Ovary (tissue), 7 donors: ENCODE measurements at regions not wholly inside any gene's neighbourhood (a gene's known extent, or its start where the extent isn't known, plus 50 kb on each side); places are given as distances from the start of the nearest gene placed in this dataset.

ENCODE experiments used
- DNase-seq, 5 donors: peaks; one replicate each; pipeline ENCODE4 v3.0.0-alpha.2; 2019 to 2020
- H3K27ac ChIP-seq, 2 donors: fragments of 200-600 bp; one replicate each; pipeline versions ENCODE4 v1.5.1 to v1.8.0; 2019 to 2022
- H3K27me3 ChIP-seq: fragments of 200-600 bp; one replicate; pipeline ENCODE4 v1.8.0; 2022
- H3K36me3 ChIP-seq: fragments of 200-600 bp; sonication (generic); one replicate; pipeline ENCODE4 v1.5.1; 2019
- H3K4me1 ChIP-seq: one replicate; pipeline ENCODE4 v1.8.1; 2013; ENCODE audit warnings: mild to moderate bottlenecking, moderate library complexity; ENCODE audit not compliant: insufficient read depth
- H3K4me3 ChIP-seq: fragments of 200-600 bp; sonication (generic); one replicate; pipeline ENCODE4 v1.5.1; 2017
- H3K9me3 ChIP-seq, 2 donors: fragments of 200-600 bp in 1 of 2; sonication (generic) in 1 of 2; one replicate each; pipeline versions ENCODE4 v1.5.1 to v1.8.1; 2013 to 2019; ENCODE audit warnings: mild to moderate bottlenecking in 1 of 2, moderate library complexity in 1 of 2
- EP300 ChIP-seq: sonication (generic); formaldehyde crosslinking; IDR thresholded peaks from one replicate; pipeline ENCODE4 v1.6.1; 2017; ENCODE audit warnings: antibody characterized with exemption
- POLR2A ChIP-seq: fragments of 450-650 bp; IDR thresholded peaks from one replicate; pipeline ENCODE4 v1.6.1; 2017; ENCODE audit warnings: antibody characterized with exemption, mild to moderate bottlenecking, moderate library complexity
- WGBS, 3 donors: extraction: QIAGEN DNeasy Blood & Tissue Kit in 1 of 3; methylation state at CpG; one replicate each; pipeline versions ENCODE4 v1.1.5 to v1.1.7; 2013 to 2017; 5-methylcytosine and 5-hydroxymethylcytosine counted together
- intact Hi-C, 4 donors: fragments of 100-400 bp; cut with DNase I; formaldehyde crosslinking; loops; one replicate each; pipeline versions ENCODE4 v1.11.0 to v1.15.1; 2022 to 2023
- TF ChIP-seq, protein P1 (sequence below), 3 donors: fragments of 450-650 bp in 2 of 3; fragments of 200-600 bp in 1 of 3; IDR thresholded peaks; one replicate each; pipeline versions ENCODE4 v1.5.1 to v1.8.0; 2016 to 2022; ENCODE audit warnings: antibody characterized with exemption in 3 of 3, mild to moderate bottlenecking in 1 of 3
- donor health status: DM: no; HTN: no; CAD: no; lungs with moderate emphysema.
- donor health status: DM: no; HTN: no; CAD: no.
- donor health status: Bipolar disorder and iron deficiency.
- donor health status: DM: no; HTN: no; CAD: no.
- donor health status: DM: yes; HTN: yes; CAD: no.

GRCh38 chr10:85508159-85508558 is 858.4 kb downstream of the GRID1 start:
- no peaks in the 10 kb centered on the region for H3K36me3 ChIP-seq
- H3K27me3 ChIP-seq = no peaks in the 10 kb centered on the region
- no peaks in the 10 kb centered on the region for H3K4me1 ChIP-seq
- H3K9me3 ChIP-seq = no peaks in the 10 kb centered on the region
- no peak overlapping the region for H3K4me3 ChIP-seq
- TF ChIP-seq POLR2A (no peak), EP300 (no peak)
- TF ChIP-seq, protein P1, sequence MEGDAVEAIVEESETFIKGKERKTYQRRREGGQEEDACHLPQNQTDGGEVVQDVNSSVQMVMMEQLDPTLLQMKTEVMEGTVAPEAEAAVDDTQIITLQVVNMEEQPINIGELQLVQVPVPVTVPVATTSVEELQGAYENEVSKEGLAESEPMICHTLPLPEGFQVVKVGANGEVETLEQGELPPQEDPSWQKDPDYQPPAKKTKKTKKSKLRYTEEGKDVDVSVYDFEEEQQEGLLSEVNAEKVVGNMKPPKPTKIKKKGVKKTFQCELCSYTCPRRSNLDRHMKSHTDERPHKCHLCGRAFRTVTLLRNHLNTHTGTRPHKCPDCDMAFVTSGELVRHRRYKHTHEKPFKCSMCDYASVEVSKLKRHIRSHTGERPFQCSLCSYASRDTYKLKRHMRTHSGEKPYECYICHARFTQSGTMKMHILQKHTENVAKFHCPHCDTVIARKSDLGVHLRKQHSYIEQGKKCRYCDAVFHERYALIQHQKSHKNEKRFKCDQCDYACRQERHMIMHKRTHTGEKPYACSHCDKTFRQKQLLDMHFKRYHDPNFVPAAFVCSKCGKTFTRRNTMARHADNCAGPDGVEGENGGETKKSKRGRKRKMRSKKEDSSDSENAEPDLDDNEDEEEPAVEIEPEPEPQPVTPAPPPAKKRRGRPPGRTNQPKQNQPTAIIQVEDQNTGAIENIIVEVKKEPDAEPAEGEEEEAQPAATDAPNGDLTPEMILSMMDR (IDR thresholded peaks at IDR 0.05) = no peak
- no peak for DNase-seq
- no peak overlapping the region for H3K27ac ChIP-seq
- WGBS, 3 donors = 57 to 73% (median 65%) methylated on average over 2 of the region's 2 CpGs
- intact Hi-C loops = no loop called here

DNA sequence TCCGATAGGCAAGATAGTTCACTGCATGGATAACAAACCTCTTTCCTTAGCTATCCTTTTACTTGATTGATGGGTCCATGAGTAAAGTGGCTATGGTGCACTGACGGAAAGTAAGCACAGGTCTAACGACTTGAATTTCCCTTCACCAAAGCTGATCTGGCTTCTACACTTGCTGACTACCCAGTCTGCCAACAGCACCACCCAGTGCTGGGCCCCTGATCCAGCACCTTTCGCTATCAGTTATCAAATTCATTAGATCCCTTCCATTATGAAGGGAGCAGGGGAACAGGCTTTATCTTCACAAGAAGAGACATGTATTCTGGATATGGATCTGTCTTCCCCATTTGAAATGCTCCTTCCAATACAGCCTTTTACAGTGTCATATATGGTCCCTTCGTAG is 855.9 kb downstream of the GRID1 start:
- intact Hi-C loops = no loop called here
- TF ChIP-seq, protein P1 (IDR thresholded peaks at IDR 0.05) = no peak
- TF ChIP-seq EP300 (no peak), POLR2A (no peak)
- no peak for DNase-seq
- Histone ChIP-seq H3K4me1 (no peaks in the 10 kb centered on the region), H3K4me3 (no peak overlapping the region), H3K27me3 (no peaks in the 10 kb centered on the region), H3K36me3 (no peaks in the 10 kb centered on the region), H3K27ac (no peak overlapping the region), H3K9me3 (no peaks in the 10 kb centered on the region)
- WGBS, 3 donors = 65 to 78% (median 70%) methylated on average over 5 of the region's 5 CpGs

DNA sequence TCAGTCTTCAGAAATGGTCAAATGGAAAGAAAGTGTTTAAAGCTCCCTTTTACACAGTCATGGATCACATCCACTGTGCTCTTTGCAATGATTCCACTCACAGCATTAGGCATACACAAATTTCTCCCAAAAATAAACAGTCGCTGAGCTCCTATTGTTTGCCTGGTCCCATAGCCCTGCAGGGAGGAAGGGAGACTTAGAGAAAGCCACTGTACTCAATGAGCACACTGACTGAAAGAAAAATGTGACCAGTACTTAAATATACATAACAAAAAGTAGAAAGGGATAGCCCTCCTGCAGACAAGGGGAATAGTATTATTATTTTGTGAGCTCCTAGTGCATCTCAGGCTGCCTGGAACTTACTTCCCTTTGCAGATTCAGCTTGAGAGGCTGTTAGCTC is 853.2 kb downstream of the GRID1 start:
- no peaks in the 10 kb centered on the region for H3K4me1 ChIP-seq
- no peaks in the 10 kb centered on the region for H3K36me3 ChIP-seq
- H3K27me3 ChIP-seq = no peaks in the 10 kb centered on the region
- no peak overlapping the region for H3K4me3 ChIP-seq
- no peak overlapping the region for H3K27ac ChIP-seq
- TF ChIP-seq EP300 (no peak), POLR2A (no peak)
- TF ChIP-seq, protein P1 (IDR thresholded peaks at IDR 0.05) = no peak
- no peaks in the 10 kb centered on the region for H3K9me3 ChIP-seq
- intact Hi-C loops = no loop called here
- DNase-seq = no peak
- 59 to 88% (median 76%) methylated on average over 1 of the region's 1 CpG for WGBS, 3 donors

DNA sequence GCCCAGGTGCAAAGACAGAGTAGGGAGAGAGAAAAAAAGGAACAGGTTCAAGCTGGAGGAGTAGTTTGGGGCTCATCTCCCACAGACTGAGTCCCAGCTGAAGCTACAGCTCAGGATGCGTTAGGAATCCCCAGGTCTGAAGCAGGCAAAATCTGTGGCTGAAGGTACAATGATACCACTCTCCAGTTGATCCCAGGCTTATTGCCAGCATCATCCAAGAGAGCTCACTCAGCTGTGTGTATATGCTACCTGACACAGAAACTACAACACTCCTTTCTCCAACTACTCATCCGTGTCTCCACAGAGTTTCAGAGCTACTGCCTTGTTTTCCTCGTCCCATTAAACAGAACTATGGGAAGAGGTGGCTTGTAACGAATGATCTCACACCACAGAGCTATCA is 851.3 kb downstream of the GRID1 start:
- no peaks in the 10 kb centered on the region for H3K36me3 ChIP-seq
- H3K9me3 ChIP-seq = no peaks in the 10 kb centered on the region
- TF ChIP-seq, protein P1 (IDR thresholded peaks at IDR 0.05) = no peak
- TF ChIP-seq POLR2A (no peak), EP300 (no peak)
- no peak overlapping the region for H3K4me3 ChIP-seq
- no peak overlapping the region for H3K27ac ChIP-seq
- intact Hi-C loops = no loop called here
- WGBS, 3 donors = 69 to 81% (median 69%) methylated on average over 4 of the region's 4 CpGs
- DNase-seq = no peak
- H3K4me1 ChIP-seq = no peaks in the 10 kb centered on the region
- no peaks in the 10 kb centered on the region for H3K27me3 ChIP-seq
